HG03139 (cell line): ENCODE measurements at regions not wholly inside any gene's neighbourhood (a gene's known extent, or its start where the extent isn't known, plus 50 kb on each side); places are given as distances from the start of the nearest gene placed in this dataset.
"Not testable (repeated sequence)": the region's sequence is repeated elsewhere in the genome, so short reads cannot be mapped to it uniquely, and the experiment has no call there.

Experiments
- ATAC-seq: cut with Tn5 transposase; IDR thresholded peaks from one replicate; pipeline ENCODE4 v1.9.1; 2021; ENCODE audit not compliant: unreplicated experiment

GRCh38 chr1:121001090-121001726 lies 111.6 kb downstream of the PPIAL4A start:
- not testable (repeated sequence) for ATAC-seq

GRCh38 chr1:121003230-121003629 lies 113.7 kb downstream of the PPIAL4A start:
- not testable (repeated sequence) for ATAC-seq

- not testable (repeated sequence) for ATAC-seq
Measured at GRCh38 chr1:121006826-121007225, 117.3 kb downstream of the PPIAL4A start.

DNA sequence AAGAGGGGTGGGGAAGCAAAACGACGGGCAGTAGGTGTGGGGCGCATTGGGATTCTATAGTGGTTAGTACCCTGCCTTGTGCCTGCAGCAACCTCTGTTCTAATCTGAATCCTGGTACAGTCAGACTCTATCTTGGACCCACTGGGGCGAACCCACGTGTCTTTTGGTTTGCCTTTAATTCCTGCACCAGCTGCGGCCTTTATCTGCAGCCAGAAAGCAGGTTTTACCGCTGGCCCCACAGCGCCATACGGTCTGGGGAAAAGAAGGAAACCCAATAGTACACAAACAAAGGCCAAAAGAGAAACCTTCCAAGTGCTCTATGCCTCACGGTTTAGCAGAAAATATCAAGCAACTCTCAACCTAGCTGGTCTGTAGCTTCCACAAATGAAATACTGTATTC lies 118.2 kb downstream of the PPIAL4A start:
- ATAC-seq: not testable (repeated sequence)

DNA sequence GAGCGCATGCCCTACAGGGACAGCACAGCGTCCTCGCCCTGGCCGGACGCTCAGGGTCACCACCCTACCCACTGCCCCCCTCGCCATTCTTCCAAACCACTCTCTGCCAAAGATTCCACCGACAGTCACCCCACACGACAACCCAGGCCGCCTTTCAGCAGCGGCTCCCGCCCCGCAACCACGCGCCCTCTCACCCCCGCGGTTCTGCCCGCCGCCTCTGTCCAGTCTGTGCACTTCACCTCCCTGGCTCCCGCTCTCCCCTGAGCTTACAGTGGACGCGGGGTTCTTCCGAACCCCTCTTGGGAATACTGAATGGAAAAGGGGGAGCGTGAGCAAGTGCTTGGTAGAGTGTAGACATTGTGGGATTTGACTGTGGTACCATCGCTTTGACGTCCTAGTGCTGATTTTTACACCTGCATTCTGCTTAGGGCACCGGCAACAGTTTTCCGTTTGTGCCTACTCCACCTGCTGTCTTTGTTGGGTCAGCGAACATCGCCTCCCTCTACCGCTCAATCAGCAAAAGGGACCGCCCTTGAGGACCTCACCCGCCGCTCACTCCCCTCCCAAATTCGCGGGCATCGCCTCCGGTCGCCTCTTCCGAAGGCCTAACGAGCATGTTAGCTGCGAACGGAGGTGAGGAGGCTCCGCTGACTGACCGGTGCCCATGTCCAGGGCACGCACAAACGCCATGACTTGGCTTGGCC lies 119.1 kb downstream of the PPIAL4A start:
- ATAC-seq: not testable (repeated sequence)

DNA sequence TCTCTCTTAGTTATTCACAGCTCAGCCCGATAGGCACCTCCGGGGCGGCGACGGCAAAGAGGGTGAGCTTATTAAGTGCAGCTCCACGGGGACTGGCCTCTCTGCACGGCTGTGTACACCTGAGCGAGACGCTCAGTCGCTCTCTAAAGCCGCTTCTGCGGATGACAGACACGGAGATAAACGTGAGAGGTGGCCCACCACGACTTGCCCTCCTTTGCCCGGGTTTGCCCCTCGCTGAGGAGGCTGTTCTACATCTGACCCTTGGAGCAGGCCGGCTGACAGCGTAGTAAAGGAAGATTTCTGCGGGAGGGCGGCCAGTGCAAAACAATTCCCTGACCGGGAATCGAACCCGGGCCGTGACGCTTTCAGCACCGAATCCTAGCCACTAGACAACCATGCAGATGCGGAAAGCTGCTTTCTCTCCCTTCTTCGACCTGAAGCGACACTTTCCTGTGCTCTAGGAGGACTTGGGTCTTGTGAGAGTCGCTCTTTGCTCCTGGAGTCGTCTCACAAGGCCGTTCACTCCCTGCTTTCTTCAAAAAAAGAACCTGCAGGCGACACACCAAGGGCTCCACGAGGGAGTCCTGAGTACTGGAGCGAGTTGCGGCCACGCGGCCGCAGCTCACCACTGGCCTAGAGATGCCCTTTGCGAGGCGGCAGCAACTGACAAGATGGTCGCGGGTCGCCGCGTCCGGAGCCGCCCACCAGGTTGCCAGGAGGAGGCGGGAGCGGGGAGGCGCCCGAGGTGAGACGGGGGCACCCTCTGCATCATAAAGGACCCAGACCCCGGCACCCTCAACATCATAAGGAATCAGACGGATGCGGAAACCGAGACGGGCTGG lies 119.9 kb downstream of the PPIAL4A start:
- not testable (repeated sequence) for ATAC-seq

GRCh38 chr1:121010141-121010540 lies 120.6 kb downstream of the PPIAL4A start:
- ATAC-seq: not testable (repeated sequence)

DNA sequence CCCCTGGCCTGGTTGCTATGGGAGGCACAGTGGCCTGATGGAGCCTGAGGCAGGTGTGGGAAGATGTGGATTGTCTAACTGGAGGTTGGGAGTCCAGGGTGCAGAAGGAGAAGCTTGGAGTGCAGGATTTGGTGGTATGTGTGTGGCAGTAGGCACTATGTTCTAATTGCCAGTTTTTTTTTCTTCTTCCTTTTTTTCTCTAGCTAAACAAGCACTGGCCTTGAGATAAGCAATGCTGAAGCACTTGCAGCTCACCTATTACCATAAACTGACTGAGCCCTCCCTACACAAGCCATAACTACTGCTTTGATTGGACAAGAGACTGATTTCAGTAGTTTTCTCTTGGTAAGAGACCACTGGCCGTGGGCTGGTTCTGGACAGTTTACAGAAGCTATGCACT lies 123.6 kb downstream of the PPIAL4A start:
- ATAC-seq: not testable (repeated sequence)

DNA sequence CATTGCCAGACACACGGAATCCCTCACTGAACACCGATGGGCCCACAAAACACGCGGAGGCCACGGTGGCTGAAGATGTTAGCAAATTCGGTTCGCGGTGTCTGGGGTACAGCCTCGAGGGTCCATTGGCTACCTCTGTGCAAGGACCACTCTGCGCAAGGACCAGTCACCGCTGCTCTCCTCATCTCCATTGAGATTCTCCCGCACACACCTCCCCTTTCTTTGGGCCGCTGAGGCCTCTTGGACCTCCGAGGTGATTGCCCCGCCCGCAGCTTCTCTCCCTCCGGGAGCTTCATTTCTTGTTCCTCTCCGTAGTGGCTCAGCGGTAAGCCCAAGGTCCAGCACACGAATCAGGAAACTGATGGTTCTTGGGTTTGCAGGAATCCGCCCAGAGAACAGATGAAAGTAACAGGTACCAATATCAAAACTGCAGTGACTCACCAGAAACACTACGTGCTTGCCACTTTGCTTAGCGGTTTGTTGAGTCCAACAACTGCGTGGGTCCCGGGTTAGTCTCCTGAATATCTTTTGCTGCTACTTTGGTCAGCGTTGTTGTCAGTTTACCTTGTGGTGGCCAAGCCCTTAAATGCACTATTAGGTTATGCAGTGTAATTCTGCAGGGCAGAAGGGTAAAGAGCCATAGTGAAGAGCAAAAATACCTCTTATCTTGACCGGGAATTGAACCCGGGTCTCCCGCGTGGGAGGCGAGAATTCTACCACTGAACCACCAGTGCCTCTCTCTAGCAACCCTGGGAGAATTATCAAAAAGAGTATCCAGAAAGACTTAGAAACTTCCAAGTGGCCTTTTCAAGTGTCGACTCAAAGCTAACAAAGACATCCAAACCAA lies 126.8 kb downstream of the PPIAL4A start:
- ATAC-seq: not testable (repeated sequence)

GRCh38 chr1:121019715-121020349 lies 130.3 kb downstream of the PPIAL4A start:
- ATAC-seq: not testable (repeated sequence)

DNA sequence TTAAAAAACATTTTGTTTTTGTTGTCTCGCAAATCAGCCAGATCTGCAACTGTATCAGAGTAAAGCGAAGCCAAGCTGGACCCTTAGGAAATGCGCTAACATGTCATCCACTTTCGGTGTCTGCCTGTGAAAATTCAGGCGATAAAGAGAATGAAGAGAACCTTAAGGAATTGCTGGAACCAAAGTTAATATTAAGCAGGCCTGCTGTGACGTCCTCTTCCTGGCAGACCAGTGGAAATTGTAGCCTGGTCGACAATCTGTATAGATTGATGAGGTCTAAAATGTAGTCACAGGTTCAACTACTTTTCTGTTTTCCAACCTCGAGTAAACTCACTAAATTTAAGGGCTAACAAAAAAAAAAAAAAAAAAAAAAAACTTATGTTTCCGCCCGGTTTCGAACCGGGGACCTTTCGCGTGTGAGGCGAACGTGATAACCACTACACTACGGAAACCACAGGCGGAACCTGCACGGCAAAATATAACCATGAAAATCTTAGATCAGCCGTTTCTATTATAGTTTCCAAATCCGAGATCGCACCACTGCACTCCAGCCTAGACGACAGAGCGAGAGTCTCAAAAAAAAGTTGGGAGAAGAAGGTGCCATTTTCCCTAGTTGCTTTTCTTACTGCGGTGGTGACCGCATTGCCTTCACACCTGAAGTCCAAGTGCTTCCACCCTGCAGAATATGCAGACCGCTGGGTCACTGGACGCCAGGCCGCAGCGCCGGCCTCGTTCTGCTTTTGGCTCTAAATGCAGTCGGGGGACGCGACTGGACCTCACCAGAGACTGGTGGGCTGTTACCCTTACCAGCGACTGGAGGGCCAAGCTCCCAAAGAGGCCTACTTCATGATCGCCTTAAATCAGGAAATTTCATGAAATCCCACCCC lies 131.0 kb downstream of the PPIAL4A start:
- not testable (repeated sequence) for ATAC-seq

DNA sequence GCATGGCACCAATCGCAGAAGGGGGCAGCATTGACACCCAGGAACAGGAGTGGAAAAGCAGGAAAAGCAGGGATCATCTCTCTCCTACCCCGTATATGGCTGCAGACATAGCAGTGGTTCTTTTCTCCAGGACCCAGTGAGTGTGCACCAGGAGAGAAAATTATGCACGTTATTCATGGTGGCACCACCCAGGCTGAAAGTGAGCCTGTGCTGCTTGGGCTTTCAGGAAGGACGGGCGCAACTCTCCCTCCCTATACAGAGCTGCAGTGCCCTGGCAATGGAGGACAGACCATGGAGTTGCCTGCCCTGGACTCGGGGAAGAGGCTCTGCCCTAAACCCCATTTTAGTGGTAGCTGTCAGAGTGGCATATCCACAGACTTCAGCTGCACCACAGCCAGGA lies 132.1 kb downstream of the PPIAL4A start:
- not testable (repeated sequence) for ATAC-seq

DNA sequence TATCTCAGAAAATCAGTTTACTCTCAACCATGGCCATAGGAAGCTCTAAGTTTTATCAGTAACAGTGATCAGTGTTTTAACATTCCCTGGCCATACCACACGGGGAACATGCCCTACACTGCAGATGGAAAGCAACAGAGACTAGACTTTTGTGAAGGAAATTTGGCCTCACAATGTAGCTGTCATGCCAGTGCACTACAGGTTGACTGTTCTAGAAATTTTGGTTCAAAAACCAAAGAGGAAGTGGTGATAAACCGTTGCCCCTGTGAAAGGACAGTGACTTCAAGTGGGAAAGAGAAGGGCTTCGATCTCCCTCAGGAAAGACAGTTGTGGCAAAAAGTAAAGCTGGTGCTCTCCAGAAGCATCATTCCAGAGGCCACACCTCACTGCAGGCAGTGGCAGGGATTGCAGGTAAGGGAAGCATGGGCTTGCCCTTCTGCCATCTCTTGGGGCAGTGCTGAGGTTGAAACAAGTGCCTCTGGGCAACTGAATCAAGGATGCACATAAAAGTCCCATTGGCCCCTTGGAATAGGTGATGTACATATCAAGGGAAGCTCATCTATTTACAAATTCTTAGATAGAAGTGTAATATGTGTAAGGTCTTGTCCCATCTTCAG lies 143.4 kb downstream of the PPIAL4A start:
- ATAC-seq: not testable (repeated sequence)

DNA sequence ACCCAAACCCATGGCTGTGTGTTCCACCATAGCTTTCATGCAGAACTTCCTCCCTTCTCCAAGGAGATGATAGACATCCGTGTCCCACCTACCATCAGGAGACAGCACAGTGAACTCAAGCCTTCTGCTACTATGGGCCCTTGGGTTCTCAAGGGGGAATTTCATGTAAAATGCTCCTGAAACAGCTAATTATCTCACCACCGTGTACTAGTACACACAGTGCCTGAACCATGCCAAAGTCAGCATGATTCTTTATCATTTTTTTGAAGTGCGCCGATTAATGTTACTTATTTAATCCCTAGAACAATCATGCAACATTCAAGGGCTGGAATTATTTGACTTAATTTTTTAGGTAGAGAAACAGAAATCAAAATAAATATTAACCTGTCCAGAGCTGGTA lies 147.2 kb downstream of the PPIAL4A start:
- ATAC-seq: not testable (repeated sequence)

- ATAC-seq: not testable (repeated sequence)
Measured at GRCh38 chr1:121040974-121041373, 143.2 kb downstream of the FAM72B start.

DNA sequence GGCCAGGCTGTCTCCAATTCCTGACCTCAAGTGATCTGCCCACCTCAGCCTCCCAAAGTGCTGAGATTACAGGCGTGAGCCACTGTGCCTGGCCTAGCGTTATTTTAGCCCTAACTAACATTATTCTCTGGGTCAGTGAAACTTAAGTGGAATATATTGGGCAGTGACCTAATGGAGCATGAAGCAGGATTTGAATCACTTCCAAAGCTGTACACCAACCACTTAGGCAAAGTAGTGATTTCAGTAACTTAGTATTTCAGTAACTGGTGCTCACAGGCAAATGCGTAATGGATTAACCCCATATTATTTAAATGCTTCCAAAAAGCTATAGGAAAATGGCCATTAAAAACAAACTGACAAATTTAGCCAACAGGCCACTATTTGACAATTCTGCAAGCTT lies 142.6 kb downstream of the FAM72B start:
- ATAC-seq: not testable (repeated sequence)

DNA sequence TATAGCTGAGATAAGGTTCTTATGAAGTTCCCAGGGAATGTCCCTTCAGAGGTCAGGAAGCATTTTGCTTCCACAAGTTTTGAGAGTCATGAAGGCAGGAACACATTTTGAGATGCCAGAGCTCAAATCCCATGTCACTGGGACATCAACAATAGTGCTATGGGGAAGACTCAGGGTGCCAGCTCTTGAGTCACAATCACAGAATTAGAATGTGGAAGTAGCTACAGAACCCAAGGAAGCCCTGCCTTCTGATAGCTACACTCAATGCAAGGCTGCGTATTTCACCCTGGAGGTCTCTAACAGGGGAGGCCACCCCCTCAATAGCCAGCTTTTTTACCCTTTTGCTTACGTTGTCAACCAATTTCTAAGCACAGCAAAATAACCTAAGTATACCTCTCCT lies 141.3 kb downstream of the FAM72B start:
- not testable (repeated sequence) for ATAC-seq

- not testable (repeated sequence) for ATAC-seq
Measured at GRCh38 chr1:121048293-121048752, 135.8 kb downstream of the FAM72B start.
